Adrenal gland (tissue), 5 donors: ENCODE measurements at regions not wholly inside any gene's neighbourhood (a gene's known extent, or its start where the extent isn't known, plus 50 kb on each side); places are given as distances from the start of the nearest gene placed in this dataset.

Source experiments
- CTCF ChIP-seq, 6 experiments: fragments of 450-650 bp in 4 of 6; fragments of 200-600 bp in 2 of 6; sonication (generic) in 1 of 6; IDR thresholded peaks; 1 replicate in 5 of 6; 2 replicates in 1 of 6; pipeline versions ENCODE4 v1.5.1 to v1.8.0; 2016 to 2021; ENCODE audit warnings: antibody characterized with exemption in 6 of 6, mild to moderate bottlenecking in 2 of 6, moderate library complexity in 1 of 6
- POLR2A ChIP-seq, 2 donors: fragments of 450-650 bp; IDR thresholded peaks; one replicate each; pipeline ENCODE4 v1.6.1; 2017; ENCODE audit warnings: antibody characterized with exemption in 2 of 2, mild to moderate bottlenecking in 2 of 2, moderate library complexity in 1 of 2
- donor health status: DM: no; HTN: no; CAD: no.

GRCh38 chr18:26778054-26778393 lies 87.5 kb downstream of the AQP4 start:
- TF ChIP-seq CTCF (IDR thresholded peaks at IDR 0.05) (no peak), POLR2A (IDR thresholded peaks at IDR 0.05) (no peak)
